ENCODE measurements at regions not wholly inside any gene's neighbourhood (a gene's known extent, or its start where the extent isn't known, plus 50 kb on each side); places are given as distances from the start of the nearest gene placed in this dataset.

- TF ChIP-seq CTCF (IDR thresholded peaks at IDR 0.05) (no peak), POLR2A (IDR thresholded peaks at IDR 0.05) (no peak)
These were observed 1395.9 kb downstream of the EPHA7 start for GRCh38 chr6:92023410-92023966.
